ENCODE measurements at regions not wholly inside any gene's neighbourhood (a gene's known extent, or its start where the extent isn't known, plus 50 kb on each side); places are given as distances from the start of the nearest gene placed in this dataset.
A peak's percentile ranks its signal among the peaks of the same experiment; 100 is the strongest.

DNA sequence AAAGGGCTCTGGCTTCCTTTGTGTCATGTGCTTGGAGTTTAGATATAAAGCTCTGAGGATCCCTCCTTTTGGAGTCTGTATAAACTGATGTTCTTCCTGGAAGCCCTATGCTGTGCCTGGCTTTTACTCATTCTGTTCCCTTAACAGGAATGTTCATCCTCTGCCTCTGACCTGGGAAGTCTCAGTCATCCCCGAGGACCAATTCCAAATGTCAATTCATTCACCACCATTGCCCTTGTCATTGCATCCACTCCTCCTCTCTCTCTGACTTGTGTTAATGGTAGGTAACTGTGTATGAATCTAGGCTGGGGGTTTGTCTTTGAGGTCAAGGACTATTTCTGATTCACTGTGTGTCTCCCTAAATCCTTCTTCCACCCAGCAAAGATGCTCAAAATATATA lies 204.2 kb upstream of the CAMK1G start:
- Histone ChIP-seq H3K4me1 (peaks cover 40% of the 10 kb centered on the region), H3K9me3 (no peaks in the 10 kb centered on the region), H3K27me3 (no peaks in the 10 kb centered on the region), H3K4me3 (no peak overlapping the region), H3K27ac (no peak overlapping the region), H3K36me3 (no peaks in the 10 kb centered on the region)
- WGBS: 86% methylated on average over 1 of the region's 1 CpG
- TF ChIP-seq, protein P1, sequence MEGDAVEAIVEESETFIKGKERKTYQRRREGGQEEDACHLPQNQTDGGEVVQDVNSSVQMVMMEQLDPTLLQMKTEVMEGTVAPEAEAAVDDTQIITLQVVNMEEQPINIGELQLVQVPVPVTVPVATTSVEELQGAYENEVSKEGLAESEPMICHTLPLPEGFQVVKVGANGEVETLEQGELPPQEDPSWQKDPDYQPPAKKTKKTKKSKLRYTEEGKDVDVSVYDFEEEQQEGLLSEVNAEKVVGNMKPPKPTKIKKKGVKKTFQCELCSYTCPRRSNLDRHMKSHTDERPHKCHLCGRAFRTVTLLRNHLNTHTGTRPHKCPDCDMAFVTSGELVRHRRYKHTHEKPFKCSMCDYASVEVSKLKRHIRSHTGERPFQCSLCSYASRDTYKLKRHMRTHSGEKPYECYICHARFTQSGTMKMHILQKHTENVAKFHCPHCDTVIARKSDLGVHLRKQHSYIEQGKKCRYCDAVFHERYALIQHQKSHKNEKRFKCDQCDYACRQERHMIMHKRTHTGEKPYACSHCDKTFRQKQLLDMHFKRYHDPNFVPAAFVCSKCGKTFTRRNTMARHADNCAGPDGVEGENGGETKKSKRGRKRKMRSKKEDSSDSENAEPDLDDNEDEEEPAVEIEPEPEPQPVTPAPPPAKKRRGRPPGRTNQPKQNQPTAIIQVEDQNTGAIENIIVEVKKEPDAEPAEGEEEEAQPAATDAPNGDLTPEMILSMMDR (IDR thresholded peaks at IDR 0.05): no peak
- TF ChIP-seq POLR2A (IDR thresholded peaks at IDR 0.05) (no peak), EP300 (IDR thresholded peaks at IDR 0.05) (no peak), POLR2AphosphoS5 (IDR thresholded peaks at IDR 0.05) (no peak)
- no peak for DNase-seq (ENCODE audit: low spot score in 2 of 2)

DNA sequence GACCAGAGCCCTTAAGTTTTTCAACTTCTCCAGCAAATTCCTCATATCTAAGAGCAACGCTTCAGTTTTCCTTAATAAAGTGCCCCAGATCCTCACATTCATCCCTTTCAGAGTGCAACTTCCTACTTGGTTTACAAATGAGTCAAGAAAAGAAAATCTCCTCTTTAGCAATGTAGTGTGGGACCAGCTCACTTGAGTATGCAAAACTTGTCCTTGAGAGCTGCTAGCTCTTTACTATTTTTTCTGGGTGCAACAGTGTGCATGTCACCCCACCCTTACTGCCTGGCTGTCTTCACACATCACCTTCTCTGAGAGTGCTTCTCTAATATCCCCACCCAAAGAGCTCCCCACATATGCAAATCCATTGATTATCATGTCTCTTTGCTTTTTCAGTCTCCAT lies 203.1 kb upstream of the CAMK1G start:
- TF ChIP-seq EP300 (IDR thresholded peaks at IDR 0.05) (no peak), POLR2A (IDR thresholded peaks at IDR 0.05) (no peak), POLR2AphosphoS5 (IDR thresholded peaks at IDR 0.05) (no peak)
- TF ChIP-seq, protein P1 (IDR thresholded peaks at IDR 0.05): no peak
- H3K9me3 ChIP-seq: no peaks in the 10 kb centered on the region
- H3K4me3 ChIP-seq: no peak overlapping the region
- no peaks in the 10 kb centered on the region for H3K36me3 ChIP-seq
- no peaks in the 10 kb centered on the region for H3K27me3 ChIP-seq
- no peak for DNase-seq (ENCODE audit: low spot score in 2 of 2)
- H3K27ac ChIP-seq: no peak overlapping the region
- WGBS: 91% methylated on average over 1 of the region's 1 CpG
- peaks cover 44% of the 10 kb centered on the region for H3K4me1 ChIP-seq

DNA sequence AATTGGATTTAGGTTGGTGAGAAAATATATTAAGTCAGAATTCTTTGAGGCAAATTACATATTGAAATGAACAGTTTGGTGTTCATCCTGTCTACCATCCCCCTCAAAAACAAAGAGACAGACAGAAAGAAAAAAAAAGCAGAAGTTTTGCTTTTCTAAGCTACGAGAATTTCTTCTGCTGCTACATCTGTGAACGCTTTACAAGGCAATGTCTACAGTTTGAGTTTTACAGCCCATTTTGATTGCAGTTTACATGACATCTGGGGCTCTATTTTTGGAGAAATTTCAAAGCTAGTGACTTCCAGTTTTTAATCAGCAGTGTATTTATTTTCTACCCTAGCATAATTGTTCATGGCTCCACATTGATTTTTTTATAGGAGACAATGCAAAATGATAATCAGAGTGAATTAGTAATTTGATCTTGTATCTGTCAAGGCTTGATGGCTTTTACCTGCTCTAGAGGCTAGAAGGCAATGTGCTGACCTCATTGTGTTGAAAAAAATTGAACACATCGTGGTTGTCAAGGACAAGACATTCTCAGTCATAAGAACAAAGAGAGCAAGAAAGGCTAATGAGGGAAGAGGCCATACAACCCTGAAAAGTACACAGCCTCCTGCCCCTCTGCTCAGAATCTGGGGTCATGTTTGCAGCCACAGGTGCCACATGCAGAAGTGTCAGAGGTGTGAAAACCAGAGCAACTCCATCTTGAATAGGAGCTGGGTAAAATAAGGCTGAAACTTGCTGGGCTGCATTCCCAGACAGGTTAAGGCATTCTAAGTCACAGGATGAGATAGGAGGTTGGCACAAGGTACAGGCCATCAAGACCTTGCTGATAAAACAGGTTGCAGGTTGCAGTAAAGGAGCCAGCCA lies 201.0 kb upstream of the CAMK1G start:
- TF ChIP-seq, protein P1 (IDR thresholded peaks at IDR 0.05): no peak
- TF ChIP-seq EP300 (IDR thresholded peaks at IDR 0.05): no peak
- no peak for TF ChIP-seq POLR2A (IDR thresholded peaks at IDR 0.05)
- TF ChIP-seq POLR2AphosphoS5 (IDR thresholded peaks at IDR 0.05): no peak
- WGBS: 51% methylated on average over 3 of the region's 3 CpGs
- Histone ChIP-seq H3K36me3 (no peaks in the 10 kb centered on the region), H3K27me3 (no peaks in the 10 kb centered on the region), H3K4me1 (peaks cover 54% of the 10 kb centered on the region), H3K4me3 (no peak overlapping the region), H3K27ac (peak overlapping the region; percentile 79), H3K9me3 (no peaks in the 10 kb centered on the region)
- no peak for DNase-seq (ENCODE audit: low spot score in 2 of 2)

DNA sequence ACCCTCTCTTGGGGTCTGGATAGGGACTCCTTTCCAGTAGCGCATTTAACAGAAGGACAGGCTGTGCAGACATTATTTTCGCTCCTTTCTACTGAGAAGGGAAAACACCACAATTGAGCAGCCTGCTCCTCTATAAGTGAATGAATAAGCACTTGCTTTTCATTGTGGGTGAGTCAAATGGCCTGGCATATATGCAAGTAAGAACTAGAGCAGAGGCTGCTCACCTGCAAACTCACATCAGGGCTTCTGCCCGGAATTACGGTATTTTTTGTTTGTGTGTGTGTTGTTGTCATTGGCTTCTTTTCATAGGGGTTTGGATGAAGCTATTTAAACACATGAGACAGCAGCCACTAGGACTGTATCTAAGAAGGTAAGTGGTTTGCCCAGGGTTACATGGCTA lies 200.1 kb upstream of the CAMK1G start:
- H3K27ac ChIP-seq: peak overlapping the region; percentile 79
- no peaks in the 10 kb centered on the region for H3K9me3 ChIP-seq
- H3K4me3 ChIP-seq: peak overlapping the region; percentile 13
- peaks cover 63% of the 10 kb centered on the region for H3K4me1 ChIP-seq
- no peak for DNase-seq (ENCODE audit: low spot score in 2 of 2)
- H3K36me3 ChIP-seq: no peaks in the 10 kb centered on the region
- no peaks in the 10 kb centered on the region for H3K27me3 ChIP-seq
- no peak for TF ChIP-seq POLR2AphosphoS5 (IDR thresholded peaks at IDR 0.05)
- no peak for TF ChIP-seq POLR2A (IDR thresholded peaks at IDR 0.05)
- no peak for TF ChIP-seq EP300 (IDR thresholded peaks at IDR 0.05)
- TF ChIP-seq, protein P1 (IDR thresholded peaks at IDR 0.05): no peak
- WGBS: 62% methylated on average over 4 of the region's 4 CpGs

DNA sequence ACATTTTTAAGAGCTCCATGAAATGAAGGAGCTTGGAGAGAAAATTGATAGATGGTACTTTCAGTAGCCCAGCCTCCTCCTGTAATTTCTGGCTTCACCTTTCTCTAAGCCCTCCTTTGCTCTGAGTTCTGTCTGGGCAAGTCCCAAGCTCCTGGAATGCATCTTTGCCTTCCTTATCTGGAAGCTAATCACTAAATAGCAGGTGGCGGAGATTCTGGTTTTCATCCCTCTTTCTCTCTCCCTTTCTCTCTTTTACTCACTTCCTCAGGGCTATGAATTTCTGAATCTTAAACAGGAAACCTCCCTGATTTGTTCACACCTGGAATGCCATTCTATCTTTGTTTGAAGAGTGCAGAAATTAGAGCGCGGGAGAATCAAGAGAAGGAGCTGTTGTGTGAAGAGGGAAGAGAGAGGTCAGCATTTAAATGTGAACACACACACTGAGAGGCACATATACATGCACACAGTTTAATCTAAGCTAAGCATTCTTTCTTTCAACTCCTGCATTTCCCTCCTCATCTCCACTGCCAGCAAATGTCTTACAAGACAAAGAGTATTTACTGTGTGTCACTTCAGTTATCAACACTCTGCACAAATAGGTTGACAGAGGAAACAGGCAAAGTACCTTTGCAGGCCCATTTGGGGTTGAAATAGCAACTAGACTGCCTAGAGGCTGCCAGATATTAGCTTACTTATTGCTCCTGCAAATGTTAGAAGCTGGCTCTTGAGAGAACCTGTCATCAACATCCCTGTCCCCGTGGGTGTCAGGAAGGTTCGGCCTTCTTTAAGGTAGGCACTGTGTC lies 199.4 kb upstream of the CAMK1G start:
- WGBS: 48% methylated on average over 5 of the region's 5 CpGs
- no peak for DNase-seq (ENCODE audit: low spot score in 2 of 2)
- peaks cover 70% of the 10 kb centered on the region for H3K4me1 ChIP-seq
- no peaks in the 10 kb centered on the region for H3K9me3 ChIP-seq
- peak overlapping the region; percentile 79 for H3K27ac ChIP-seq
- TF ChIP-seq POLR2A (IDR thresholded peaks at IDR 0.05) (no peak), POLR2AphosphoS5 (IDR thresholded peaks at IDR 0.05) (no peak), EP300 (IDR thresholded peaks at IDR 0.05) (no peak)
- TF ChIP-seq, protein P1 (IDR thresholded peaks at IDR 0.05): no peak
- no peak overlapping the region for H3K4me3 ChIP-seq
- H3K36me3 ChIP-seq: no peaks in the 10 kb centered on the region
- no peaks in the 10 kb centered on the region for H3K27me3 ChIP-seq
